GM21529 (cell line): ENCODE measurements at regions not wholly inside any gene's neighbourhood (a gene's known extent, or its start where the extent isn't known, plus 50 kb on each side); places are given as distances from the start of the nearest gene placed in this dataset.

Experiments used
- ATAC-seq: cut with Tn5 transposase; IDR thresholded peaks from one replicate; pipeline ENCODE4 v1.9.1; 2021; ENCODE audit not compliant: unreplicated experiment

GRCh38 chr1:170267317-170267716 is 121.6 kb downstream of the NTMT2 start:
- no peak for ATAC-seq

- no peak for ATAC-seq
Observed at GRCh38 chr1:170271430-170272161, 125.8 kb downstream of the NTMT2 start.

- ATAC-seq = no peak
Observed at GRCh38 chr1:170273291-170274130, 127.8 kb downstream of the NTMT2 start.

GRCh38 chr1:170274131-170274501 is 128.4 kb downstream of the NTMT2 start:
- no peak for ATAC-seq

- ATAC-seq = no peak
Observed at GRCh38 chr1:170277985-170278384, 132.2 kb downstream of the NTMT2 start.

GRCh38 chr1:170284016-170284415 is 138.3 kb downstream of the NTMT2 start:
- no peak for ATAC-seq

GRCh38 chr1:170284512-170284911 is 138.8 kb downstream of the NTMT2 start:
- ATAC-seq = no peak

GRCh38 chr1:170284951-170285350 is 139.2 kb downstream of the NTMT2 start:
- no peak for ATAC-seq

GRCh38 chr1:170288155-170288554 is 142.4 kb downstream of the NTMT2 start:
- ATAC-seq = no peak

GRCh38 chr1:170290276-170290675 is 144.5 kb downstream of the NTMT2 start:
- ATAC-seq = no peak

- ATAC-seq = no peak
Observed at GRCh38 chr1:170290991-170291390, 145.2 kb downstream of the NTMT2 start.

GRCh38 chr1:170291516-170291915 is 145.8 kb downstream of the NTMT2 start:
- ATAC-seq = no peak

GRCh38 chr1:170296211-170296610 is 150.5 kb downstream of the NTMT2 start:
- no peak for ATAC-seq

GRCh38 chr1:170296642-170297041 is 150.9 kb downstream of the NTMT2 start:
- no peak for ATAC-seq

- ATAC-seq = no peak
Observed at GRCh38 chr1:170301596-170301995, 155.8 kb downstream of the NTMT2 start.

GRCh38 chr1:170303034-170303433 is 157.3 kb downstream of the NTMT2 start:
- no peak for ATAC-seq

GRCh38 chr1:170305777-170306512 is 160.2 kb downstream of the NTMT2 start:
- ATAC-seq = no peak

GRCh38 chr1:170306513-170306910 is 160.8 kb downstream of the NTMT2 start:
- ATAC-seq = no peak

GRCh38 chr1:170306948-170307347 is 161.2 kb downstream of the NTMT2 start:
- ATAC-seq = no peak

GRCh38 chr1:170307426-170307825 is 161.7 kb downstream of the NTMT2 start:
- no peak for ATAC-seq

GRCh38 chr1:170309389-170310013 is 163.7 kb downstream of the NTMT2 start:
- no peak for ATAC-seq
